ENCODE measurements at regions not wholly inside any gene's neighbourhood (a gene's known extent, or its start where the extent isn't known, plus 50 kb on each side); places are given as distances from the start of the nearest gene placed in this dataset.

GRCh38 chr18:53747663-53748160 is 476.8 kb downstream of the MBD2 start:
- DNase-seq = no peak

- no peak for DNase-seq
Observed at GRCh38 chr18:53747210-53747609, 477.3 kb downstream of the MBD2 start.

- DNase-seq = no peak
Observed at GRCh38 chr18:53745986-53746385, 478.5 kb downstream of the MBD2 start.

GRCh38 chr18:53745224-53745967 is 479.1 kb downstream of the MBD2 start:
- peak; percentile 19 for DNase-seq

- DNase-seq = no peak
Observed at GRCh38 chr18:53739700-53740099, 484.8 kb downstream of the MBD2 start.

- DNase-seq = no peak
Observed at GRCh38 chr18:53735526-53735925, 488.9 kb downstream of the MBD2 start.

GRCh38 chr18:53715243-53715853 is 509.1 kb downstream of the MBD2 start:
- DNase-seq = no peak

- no peak for DNase-seq
Observed at GRCh38 chr18:53710080-53710479, 514.4 kb downstream of the MBD2 start.

GRCh38 chr18:53702480-53702879 is 522.0 kb downstream of the MBD2 start:
- DNase-seq = peak; percentile 56

- peak; percentile 44 for DNase-seq
Observed at GRCh38 chr18:53701697-53702096, 522.8 kb downstream of the MBD2 start.

GRCh38 chr18:53698907-53699306 is 525.6 kb downstream of the MBD2 start:
- peak; percentile 91 for DNase-seq

GRCh38 chr18:53689886-53690285 is 534.6 kb downstream of the MBD2 start:
- DNase-seq = no peak

GRCh38 chr18:53686965-53687364 is 537.5 kb downstream of the MBD2 start:
- DNase-seq = no peak

GRCh38 chr18:53682796-53683195 is 541.7 kb downstream of the MBD2 start:
- DNase-seq = no peak

GRCh38 chr18:53677480-53677879 is 547.0 kb downstream of the MBD2 start:
- no peak for DNase-seq

- DNase-seq = peak; percentile 75
Observed at GRCh38 chr18:53665701-53666100, 558.8 kb downstream of the MBD2 start.

GRCh38 chr18:53664575-53664974 is 559.9 kb downstream of the MBD2 start:
- no peak for DNase-seq

GRCh38 chr18:53660306-53660705 is 564.2 kb downstream of the MBD2 start:
- no peak for DNase-seq

GRCh38 chr18:53657257-53657656 is 567.2 kb downstream of the MBD2 start:
- no peak for DNase-seq

GRCh38 chr18:53649621-53650020 is 574.8 kb downstream of the MBD2 start:
- no peak for DNase-seq

GRCh38 chr18:53644799-53645471 is 579.5 kb downstream of the MBD2 start:
- DNase-seq = peak; percentile 19

GRCh38 chr18:53639687-53640086 is 584.8 kb downstream of the MBD2 start:
- no peak for DNase-seq

GRCh38 chr18:53629337-53629736 is 595.1 kb downstream of the MBD2 start:
- no peak for DNase-seq

- DNase-seq = no peak
Observed at GRCh38 chr18:53625997-53626599, 598.4 kb downstream of the MBD2 start.

Measured in NCI-H69 (cell line).